ENCODE measurements at regions not wholly inside any gene's neighbourhood (a gene's known extent, or its start where the extent isn't known, plus 50 kb on each side); places are given as distances from the start of the nearest gene placed in this dataset.

DNA sequence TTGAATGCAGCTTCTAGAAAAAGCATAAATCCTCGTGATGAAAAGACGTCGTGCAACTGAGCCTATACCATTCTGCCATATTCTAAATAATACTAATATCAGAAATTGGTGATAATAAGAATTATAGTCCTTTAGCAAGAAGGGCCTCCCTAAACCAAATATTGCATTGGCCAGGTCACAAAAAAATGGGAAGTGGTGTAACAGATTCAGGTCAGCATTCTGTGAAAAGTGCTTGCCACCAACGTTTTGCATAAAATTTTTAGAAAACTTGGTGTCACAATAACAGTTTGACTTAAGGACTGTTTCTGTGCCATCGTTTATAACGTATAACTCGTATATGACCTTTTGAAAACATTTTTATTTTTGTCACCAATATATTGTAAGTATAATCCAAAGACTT lies 603.6 kb downstream of the CPS1 start:
- no peak overlapping the region for H3K4me3 ChIP-seq (replicated peaks; ENCODE audit: low read depth, low read length)
- TF ChIP-seq, protein P1, sequence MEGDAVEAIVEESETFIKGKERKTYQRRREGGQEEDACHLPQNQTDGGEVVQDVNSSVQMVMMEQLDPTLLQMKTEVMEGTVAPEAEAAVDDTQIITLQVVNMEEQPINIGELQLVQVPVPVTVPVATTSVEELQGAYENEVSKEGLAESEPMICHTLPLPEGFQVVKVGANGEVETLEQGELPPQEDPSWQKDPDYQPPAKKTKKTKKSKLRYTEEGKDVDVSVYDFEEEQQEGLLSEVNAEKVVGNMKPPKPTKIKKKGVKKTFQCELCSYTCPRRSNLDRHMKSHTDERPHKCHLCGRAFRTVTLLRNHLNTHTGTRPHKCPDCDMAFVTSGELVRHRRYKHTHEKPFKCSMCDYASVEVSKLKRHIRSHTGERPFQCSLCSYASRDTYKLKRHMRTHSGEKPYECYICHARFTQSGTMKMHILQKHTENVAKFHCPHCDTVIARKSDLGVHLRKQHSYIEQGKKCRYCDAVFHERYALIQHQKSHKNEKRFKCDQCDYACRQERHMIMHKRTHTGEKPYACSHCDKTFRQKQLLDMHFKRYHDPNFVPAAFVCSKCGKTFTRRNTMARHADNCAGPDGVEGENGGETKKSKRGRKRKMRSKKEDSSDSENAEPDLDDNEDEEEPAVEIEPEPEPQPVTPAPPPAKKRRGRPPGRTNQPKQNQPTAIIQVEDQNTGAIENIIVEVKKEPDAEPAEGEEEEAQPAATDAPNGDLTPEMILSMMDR (IDR thresholded peaks at IDR 0.05; ENCODE audit: low read length, missing control alignments), result no peak
- no peak for DNase-seq (ENCODE audit: low read depth)

DNA sequence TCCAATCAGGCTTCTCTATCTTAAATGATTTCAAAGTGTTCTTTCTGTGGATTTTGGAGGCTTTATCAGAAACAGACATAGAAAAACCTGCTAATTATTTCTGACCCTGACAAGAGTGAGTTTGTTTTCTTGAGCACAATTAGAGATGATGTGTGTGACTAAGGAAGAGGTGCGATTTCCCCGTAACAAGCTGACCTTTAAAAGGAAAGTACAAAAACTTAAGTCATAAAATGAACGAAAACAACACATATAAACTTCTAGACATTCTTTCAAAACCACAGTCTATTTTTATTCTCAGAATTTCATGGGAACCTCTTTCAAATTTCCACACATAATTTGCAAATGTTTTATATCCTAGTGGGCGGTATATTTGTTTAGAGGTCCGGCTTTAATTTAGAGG lies 604.8 kb downstream of the CPS1 start:
- no peak overlapping the region for H3K4me3 ChIP-seq (replicated peaks; ENCODE audit: low read depth, low read length)
- DNase-seq (ENCODE audit: low read depth), result no peak
- TF ChIP-seq, protein P1 (IDR thresholded peaks at IDR 0.05; ENCODE audit: low read length, missing control alignments), result no peak

- no peak for DNase-seq (ENCODE audit: low read depth)
- TF ChIP-seq, protein P1 (IDR thresholded peaks at IDR 0.05; ENCODE audit: low read length, missing control alignments), result no peak
- H3K4me3 ChIP-seq (replicated peaks; ENCODE audit: low read depth, low read length), result no peak overlapping the region
These were observed 606.5 kb downstream of the CPS1 start for GRCh38 chr2:211162911-211163310.

- TF ChIP-seq, protein P1 (IDR thresholded peaks at IDR 0.05; ENCODE audit: low read length, missing control alignments), result no peak
- no peak overlapping the region for H3K4me3 ChIP-seq (replicated peaks; ENCODE audit: low read depth, low read length)
- DNase-seq (ENCODE audit: low read depth), result no peak
These were observed 614.4 kb downstream of the CPS1 start for GRCh38 chr2:211170843-211171242.

GRCh38 chr2:211174021-211174420 lies 617.6 kb downstream of the CPS1 start:
- TF ChIP-seq, protein P1 (IDR thresholded peaks at IDR 0.05; ENCODE audit: low read length, missing control alignments), result no peak
- DNase-seq (ENCODE audit: low read depth), result no peak

GRCh38 chr2:211174631-211175030 lies 618.2 kb downstream of the CPS1 start:
- TF ChIP-seq, protein P1 (IDR thresholded peaks at IDR 0.05; ENCODE audit: low read length, missing control alignments), result no peak
- DNase-seq (ENCODE audit: low read depth), result no peak
- H3K4me3 ChIP-seq (replicated peaks; ENCODE audit: low read depth, low read length), result no peak overlapping the region

More at GRCh38 chr2:211174021-211174420, 617.6 kb downstream of the CPS1 start:
- no peak overlapping the region for H3K4me3 ChIP-seq (replicated peaks; ENCODE audit: low read depth, low read length)

DNA sequence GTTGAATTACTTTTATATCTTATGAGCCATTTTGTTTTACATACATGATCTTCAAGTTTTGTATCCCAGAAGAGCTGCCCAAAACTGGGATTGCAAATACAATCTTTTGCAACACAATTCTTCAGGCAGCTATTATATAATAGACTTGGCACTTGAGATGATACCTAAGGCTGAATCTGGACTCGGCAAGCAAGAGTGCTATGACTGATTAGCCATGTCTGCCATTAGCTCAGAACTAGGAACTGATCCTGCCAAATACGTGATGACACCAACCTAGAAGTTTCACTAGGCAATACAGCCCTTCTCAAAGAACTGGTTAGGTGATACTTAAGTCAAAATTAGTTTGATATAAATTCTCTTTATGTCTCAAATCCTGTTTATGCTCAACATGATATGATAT lies 619.6 kb downstream of the CPS1 start:
- no peak overlapping the region for H3K4me3 ChIP-seq (replicated peaks; ENCODE audit: low read depth, low read length)
- DNase-seq (ENCODE audit: low read depth), result no peak
- TF ChIP-seq, protein P1 (IDR thresholded peaks at IDR 0.05; ENCODE audit: low read length, missing control alignments), result no peak

All from fibroblast of pulmonary artery (primary cell).